H1 (cell line): ENCODE measurements at regions not wholly inside any gene's neighbourhood (a gene's known extent, or its start where the extent isn't known, plus 50 kb on each side); places are given as distances from the start of the nearest gene placed in this dataset.

Experiments used
- CTCF ChIA-PET: fragments of 300-600 bp; sonication (Branson Sonifier 250); formaldehyde crosslinking; loops from one replicate; lab custom pipeline; 2021; ENCODE audit not compliant: partially characterized antibody; lab: Charles Lee
- POLR2A ChIA-PET: fragments of 300-600 bp; sonication (Branson Sonifier 250); formaldehyde crosslinking; loops from one replicate; lab custom pipeline; 2021; ENCODE audit warnings: inconsistent platforms; ENCODE audit not compliant: partially characterized antibody; lab: Charles Lee
- DNase-seq, 2 experiments: peaks; one replicate each; pipeline versions ENCODE4 v3.0.0 to v3.0.0-alpha.2; 2010 to 2022; ENCODE audit warnings: low spot score in 2 of 2, low read depth in 1 of 2, mixed read lengths in 1 of 2
- FAIRE-seq: peaks from 2 replicates; lab custom pipeline; 2011; peaks lifted over from hg19 to GRCh38; lab: Jason Lieb, UNC
- H2AFZ ChIP-seq: 2 replicates; pipeline ENCODE4 v1.8.1; 2012; ENCODE audit warnings: low read length, inconsistent platforms
- H2AK5ac ChIP-seq: 2 replicates; pipeline ENCODE4 v1.6.1; 2013; ENCODE audit warnings: low read depth, low read length
- H2BK120ac ChIP-seq: replicated peaks from 2 replicates; pipeline ENCODE3; 2013; ENCODE audit warnings: low read depth, low read length, inconsistent platforms
- H2BK12ac ChIP-seq: 2 replicates; pipeline ENCODE4 v1.6.1; 2013; ENCODE audit warnings: low read depth, low read length
- H2BK15ac ChIP-seq: 2 replicates; pipeline ENCODE4 v1.6.1; 2013; ENCODE audit warnings: low read length
- H2BK20ac ChIP-seq: 2 replicates; pipeline ENCODE4 v1.6.1; 2013; ENCODE audit warnings: low read length
- H2BK5ac ChIP-seq: 2 replicates; pipeline ENCODE4 v1.6.1; 2013; ENCODE audit warnings: low read depth, low read length
- H3K14ac ChIP-seq: 2 replicates; pipeline ENCODE4 v1.6.1; 2013; ENCODE audit warnings: inconsistent platforms; ENCODE audit not compliant: insufficient read length
- H3K18ac ChIP-seq: 2 replicates; pipeline ENCODE4 v1.6.1; 2013; ENCODE audit warnings: low read length; ENCODE audit errors: extremely low read depth
- H3K23ac ChIP-seq: 2 replicates; pipeline ENCODE4 v1.6.1; 2013; ENCODE audit warnings: inconsistent platforms; ENCODE audit not compliant: insufficient read length
- H3K23me2 ChIP-seq: 2 replicates; pipeline ENCODE4 v1.6.1; 2013; ENCODE audit warnings: low read depth, low read length
- H3K27ac ChIP-seq: 2 replicates; pipeline ENCODE4 v1.6.1; 2011; ENCODE audit warnings: low read depth, low read length, inconsistent platforms
- H3K27me3 ChIP-seq, 4 experiments: replicated peaks in 1 of 4; 1 replicate in 1 of 4; 2 replicates in 3 of 4; pipeline versions ENCODE4 v1.6.1 to v1.8.1; 2011 to 2013; ENCODE audit warnings: low read length in 3 of 4, mild to moderate bottlenecking in 3 of 4, inconsistent platforms in 2 of 4, mixed read lengths in 2 of 4, moderate library complexity in 1 of 4; ENCODE audit not compliant: control insufficient read depth in 3 of 4, insufficient read depth in 3 of 4; ENCODE audit errors: extremely low read depth in 1 of 4
- H3K36me3 ChIP-seq, 4 experiments: 2 replicates each; pipeline versions ENCODE4 v1.6.1 to v1.8.1; 2011 to 2013; ENCODE audit warnings: mild to moderate bottlenecking in 4 of 4, low read length in 3 of 4, moderate library complexity in 2 of 4, control low read depth in 1 of 4, inconsistent platforms in 1 of 4; ENCODE audit not compliant: insufficient read depth in 4 of 4, control insufficient read depth in 2 of 4
- H3K4ac ChIP-seq: replicated peaks from 2 replicates; pipeline ENCODE3; 2013; ENCODE audit warnings: low read length, low read depth, mixed read lengths, inconsistent platforms; ENCODE audit not compliant: insufficient read length
- H3K4me1 ChIP-seq, 4 experiments: replicated peaks in 1 of 4; 1 replicate in 1 of 4; 2 replicates in 3 of 4; pipeline versions ENCODE4 v1.6.1 to v1.8.1; 2011 to 2013; ENCODE audit warnings: low read length in 3 of 4, inconsistent platforms in 2 of 4, mixed read lengths in 1 of 4; ENCODE audit not compliant: insufficient read depth in 4 of 4, control insufficient read depth in 3 of 4
- H3K4me2 ChIP-seq, 2 experiments: 2 replicates each; pipeline versions ENCODE4 v1.6.1 to v1.8.1; 2011 to 2013; ENCODE audit warnings: low read depth in 2 of 2, low read length in 2 of 2, control low read depth in 1 of 2, inconsistent platforms in 1 of 2, mild to moderate bottlenecking in 1 of 2; ENCODE audit not compliant: insufficient read depth in 1 of 2
- H3K4me3 ChIP-seq, 4 experiments: fragments of 200-600, 300-600 bp in 1 of 4; sonication (generic), shearing (Covaris generic), sonication (Bioruptor Twin) in 1 of 4; 2 replicates each; pipeline versions ENCODE4 v1.5.1 to v1.8.1; 2011 to 2016; ENCODE audit warnings: low read length in 4 of 4, low read depth in 3 of 4, control low read depth in 2 of 4, inconsistent platforms in 2 of 4, mild to moderate bottlenecking in 2 of 4, mixed read lengths in 1 of 4, moderate library complexity in 1 of 4; ENCODE audit not compliant: insufficient read depth in 2 of 4; ENCODE audit errors: extremely low read depth in 1 of 4
- H3K56ac ChIP-seq: replicated peaks from 2 replicates; pipeline ENCODE3; 2013; ENCODE audit warnings: low read depth, mild to moderate bottlenecking, mixed read lengths, low read length, inconsistent platforms; ENCODE audit not compliant: insufficient read length
- H3K79me1 ChIP-seq: 2 replicates; pipeline ENCODE4 v1.6.1; 2013; ENCODE audit warnings: low read depth, low read length, control low read depth
- H3K79me2 ChIP-seq, 2 experiments: 2 replicates each; pipeline versions ENCODE4 v1.6.1 to v1.8.1; 2012 to 2013; ENCODE audit warnings: low read length in 2 of 2, mild to moderate bottlenecking in 2 of 2, inconsistent platforms in 1 of 2; ENCODE audit not compliant: insufficient read depth in 2 of 2, control insufficient read depth in 1 of 2
- H3K9ac ChIP-seq, 4 experiments: replicated peaks in 1 of 4; 1 replicate in 1 of 4; 2 replicates in 3 of 4; pipeline versions ENCODE4 v1.6.1 to v1.8.1; 2011 to 2013; ENCODE audit warnings: low read depth in 3 of 4, low read length in 3 of 4, control low read depth in 2 of 4, mild to moderate bottlenecking in 2 of 4, moderate library complexity in 2 of 4, inconsistent platforms in 1 of 4; ENCODE audit errors: extremely low read depth in 1 of 4
- H3K9me3 ChIP-seq, 2 experiments: 2 replicates each; pipeline versions ENCODE4 v1.6.1 to v1.8.1; 2012 to 2013; ENCODE audit warnings: mild to moderate bottlenecking in 2 of 2, moderate library complexity in 2 of 2, control low read depth in 1 of 2, inconsistent platforms in 1 of 2, low read depth in 1 of 2, low read length in 1 of 2, mixed read lengths in 1 of 2; ENCODE audit not compliant: insufficient read depth in 2 of 2
- H4K20me1 ChIP-seq, 2 experiments: replicated peaks in 1 of 2; 2 replicates each; pipeline versions ENCODE3 to v1.8.1; 2011 to 2013; ENCODE audit warnings: inconsistent platforms in 2 of 2, low read length in 2 of 2, mild to moderate bottlenecking in 1 of 2; ENCODE audit not compliant: insufficient read depth in 2 of 2, control insufficient read depth in 1 of 2
- H4K5ac ChIP-seq: 2 replicates; pipeline ENCODE4 v1.6.1; 2013; ENCODE audit warnings: low read length, low read depth, mixed read lengths, inconsistent platforms; ENCODE audit not compliant: insufficient read length
- H4K8ac ChIP-seq: 2 replicates; pipeline ENCODE4 v1.8.0; 2013; ENCODE audit warnings: mild to moderate bottlenecking, moderate library complexity, low read length, inconsistent platforms; ENCODE audit not compliant: insufficient read depth; ENCODE audit errors: extremely low read depth
- H4K91ac ChIP-seq: replicated peaks from 2 replicates; pipeline ENCODE3; 2013; ENCODE audit warnings: low read length, mixed read lengths, inconsistent platforms; ENCODE audit not compliant: insufficient read length
- BRCA1 ChIP-seq: IDR thresholded peaks from 2 replicates; pipeline ENCODE4 v1.6.1; 2012; ENCODE audit warnings: low read depth, low read length, improper control_type of control experiment
- CTCF ChIP-seq, 3 experiments: IDR thresholded peaks; 1 replicate in 2 of 3; 2 replicates in 1 of 3; pipeline versions ENCODE4 v1.5.1 to v1.6.1; 2011; ENCODE audit warnings: low read length in 3 of 3, mild to moderate bottlenecking in 3 of 3, inconsistent platforms in 2 of 3, low read depth in 1 of 3, moderate library complexity in 1 of 3; ENCODE audit not compliant: insufficient read depth in 1 of 3; ENCODE audit errors: control extremely low read depth in 1 of 3
- RAD21 ChIP-seq, 2 experiments: IDR thresholded peaks in 1 of 2; conservative IDR thresholded peaks in 1 of 2; 2 replicates each; pipeline ENCODE4 v1.6.1; 2011; ENCODE audit warnings: low read depth in 2 of 2, low read length in 2 of 2, improper control_type of control experiment in 1 of 2, inconsistent platforms in 1 of 2, mild to moderate bottlenecking in 1 of 2, moderate library complexity in 1 of 2
- WGBS, 2 experiments: shearing (Covaris generic) in 1 of 2; methylation state at CpG; one replicate each; pipeline versions ENCODE4 v1.1.6 to v1.1.7; 2013 to 2015; ENCODE audit warnings: low lambda C conversion rate in 2 of 2, mixed read lengths in 2 of 2, inconsistent platforms in 1 of 2, low coverage in 1 of 2, missing lambda C conversion rate in 1 of 2; ENCODE audit not compliant: insufficient replicate concordance in 2 of 2, insufficient coverage in 1 of 2, insufficient read length in 1 of 2; ENCODE audit errors: extremely low coverage in 1 of 2, missing lambda C conversion rate in 1 of 2; 5-methylcytosine and 5-hydroxymethylcytosine counted together

- H2AK5ac ChIP-seq, result no peak overlapping the region
- H3K4ac ChIP-seq, result no peak overlapping the region
- POLR2A ChIA-PET, result no interaction called here
- H3K79me1 ChIP-seq, result no peaks in the 10 kb centered on the region
- H3K36me3 ChIP-seq, result no peaks in the 10 kb centered on the region
- H4K5ac ChIP-seq, result no peak overlapping the region
- no peak overlapping the region for H3K56ac ChIP-seq
- no peak overlapping the region for H3K9ac ChIP-seq
- H3K23ac ChIP-seq, result no peak overlapping the region
- no peak overlapping the region for H2BK15ac ChIP-seq
- FAIRE-seq, result no peak
- CTCF ChIA-PET, result interaction anchor here (0.6 to 2.2 kb wide), 13 partner anchors 11 to 447 kb away, joined by 3 to 17 read pairs (median 4); no protein-coding TSS in a partner anchor
- no peaks in the 10 kb centered on the region for H3K9me3 ChIP-seq
- peaks cover 1% of the 10 kb centered on the region; the same call in 1 of the 2 replicates for H3K23me2 ChIP-seq
- no peak overlapping the region for H4K8ac ChIP-seq
- no peak overlapping the region for H3K4me2 ChIP-seq
- H3K14ac ChIP-seq, result no peak overlapping the region
- no peak overlapping the region for H2BK5ac ChIP-seq
- H3K79me2 ChIP-seq, result no peaks in the 10 kb centered on the region
- H2BK12ac ChIP-seq, result no peak overlapping the region
- H3K18ac ChIP-seq, result no peak overlapping the region
- DNase-seq, result no peak
- no peak overlapping the region for H4K91ac ChIP-seq
- no peaks in the 10 kb centered on the region for H4K20me1 ChIP-seq
- 88% methylated on average over 2 of the region's 2 CpGs; no CpG with 5 or more reads in 1 of the 2 experiments for WGBS, 2 experiments
- no peak overlapping the region for H3K27ac ChIP-seq
- no peak overlapping the region for H2BK120ac ChIP-seq
- no peak overlapping the region for H3K4me3 ChIP-seq
- no peak overlapping the region for H2BK20ac ChIP-seq
- H3K4me1 ChIP-seq, result peaks cover 0 to 3% (median 1%) of the 10 kb centered on the region in 4 experiments; a peak in 2 of 7 replicates
- H3K27me3 ChIP-seq, result no peaks in the 10 kb centered on the region
- no peak overlapping the region for H2AFZ ChIP-seq
- TF ChIP-seq RAD21 (IDR thresholded peaks at IDR 0.05 in 1 of 2, conservative IDR thresholded peaks at IDR 0.05 in 1 of 2; ENCODE audit: low read depth in 2 of 2, low read length in 2 of 2) (peak; percentile 37 to 52; a peak in 3 of 4 replicates), CTCF (IDR thresholded peaks at IDR 0.05; ENCODE audit: control extremely low read depth in 1 of 3, insufficient read depth in 1 of 3, low read depth in 1 of 3, low read length in 3 of 3) (peak; percentile 18 to 53 (median 28); a peak in 3 of 4 replicates), BRCA1 (no peak)
Measured at GRCh38 chr18:22108674-22109073, 60.7 kb upstream of the GATA6 start.
